GF-D8 (cell line): ENCODE measurements at regions not wholly inside any gene's neighbourhood (a gene's known extent, or its start where the extent isn't known, plus 50 kb on each side); places are given as distances from the start of the nearest gene placed in this dataset.

ENCODE experiments used
- DNase-seq: peaks from one replicate; lab custom pipeline; 2025; lab: John Stamatoyannopoulos, UW

DNA sequence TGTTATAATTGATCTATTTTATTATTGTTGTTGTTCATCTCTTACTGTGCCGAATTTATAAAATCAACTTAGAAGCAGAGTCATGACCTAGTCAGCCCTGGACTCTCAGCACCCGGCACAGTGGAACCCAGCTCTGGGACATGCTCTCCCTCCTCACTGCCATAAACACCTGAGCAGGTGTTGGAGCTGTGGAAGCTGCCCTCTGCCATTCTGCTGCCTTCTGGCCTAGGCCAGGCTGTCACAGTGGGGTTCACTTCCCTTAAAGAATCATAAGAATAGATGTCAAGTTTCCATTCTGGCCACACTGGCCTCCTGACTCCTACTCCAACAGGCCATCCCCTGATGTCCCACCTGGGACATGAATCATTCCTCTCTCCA is 192.2 kb downstream of the ZFP36L2 start:
- DNase-seq: no peak

DNA sequence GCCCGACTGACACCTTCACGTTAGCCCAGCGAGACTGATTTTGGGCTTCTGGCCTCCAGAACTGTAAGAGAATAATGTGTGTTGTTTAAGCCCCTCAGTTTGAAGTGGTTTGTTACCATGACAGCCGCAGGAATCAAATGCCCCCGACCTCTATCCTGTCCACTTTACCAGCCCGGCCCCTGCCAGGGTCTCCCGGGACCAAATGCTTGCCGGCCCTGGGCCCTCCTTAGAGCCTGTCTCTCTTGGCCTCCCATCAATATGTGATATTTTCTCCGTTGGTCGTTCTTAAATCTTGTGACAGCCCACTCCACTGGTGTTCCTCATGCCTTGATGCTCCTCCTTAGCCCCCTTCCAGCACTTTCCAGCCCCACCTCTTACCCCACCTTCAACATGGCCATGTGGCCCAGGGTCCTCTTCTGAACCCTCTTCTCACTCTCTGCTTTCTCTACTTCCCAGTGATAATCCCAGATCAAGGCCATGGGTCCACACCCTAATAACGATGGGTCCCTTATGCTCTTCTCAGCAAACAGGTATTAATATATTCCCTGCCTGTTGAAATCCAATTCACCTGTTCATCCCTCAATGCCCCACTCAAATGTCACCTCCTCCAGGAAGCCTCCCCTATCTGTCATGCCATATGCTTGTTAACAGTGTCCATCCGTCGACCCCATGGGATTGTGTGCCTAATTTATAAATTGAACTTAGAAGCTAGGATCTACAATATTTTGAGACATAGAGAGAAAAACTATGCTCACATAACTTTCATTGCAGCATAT is 192.8 kb downstream of the ZFP36L2 start:
- DNase-seq: no peak

DNA sequence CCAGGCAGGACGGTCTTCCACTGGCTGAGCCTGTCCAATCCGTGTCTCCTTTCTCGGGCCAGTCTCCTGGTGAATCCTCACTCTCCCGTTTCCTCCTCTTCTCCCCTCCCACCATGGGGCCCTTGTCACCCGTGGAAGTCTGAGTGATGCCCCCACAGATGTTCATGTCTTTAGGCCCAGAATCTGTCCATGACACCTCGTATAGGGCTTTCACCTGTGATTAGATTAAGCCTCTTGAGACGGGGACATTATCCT is 193.5 kb downstream of the ZFP36L2 start:
- no peak for DNase-seq

DNA sequence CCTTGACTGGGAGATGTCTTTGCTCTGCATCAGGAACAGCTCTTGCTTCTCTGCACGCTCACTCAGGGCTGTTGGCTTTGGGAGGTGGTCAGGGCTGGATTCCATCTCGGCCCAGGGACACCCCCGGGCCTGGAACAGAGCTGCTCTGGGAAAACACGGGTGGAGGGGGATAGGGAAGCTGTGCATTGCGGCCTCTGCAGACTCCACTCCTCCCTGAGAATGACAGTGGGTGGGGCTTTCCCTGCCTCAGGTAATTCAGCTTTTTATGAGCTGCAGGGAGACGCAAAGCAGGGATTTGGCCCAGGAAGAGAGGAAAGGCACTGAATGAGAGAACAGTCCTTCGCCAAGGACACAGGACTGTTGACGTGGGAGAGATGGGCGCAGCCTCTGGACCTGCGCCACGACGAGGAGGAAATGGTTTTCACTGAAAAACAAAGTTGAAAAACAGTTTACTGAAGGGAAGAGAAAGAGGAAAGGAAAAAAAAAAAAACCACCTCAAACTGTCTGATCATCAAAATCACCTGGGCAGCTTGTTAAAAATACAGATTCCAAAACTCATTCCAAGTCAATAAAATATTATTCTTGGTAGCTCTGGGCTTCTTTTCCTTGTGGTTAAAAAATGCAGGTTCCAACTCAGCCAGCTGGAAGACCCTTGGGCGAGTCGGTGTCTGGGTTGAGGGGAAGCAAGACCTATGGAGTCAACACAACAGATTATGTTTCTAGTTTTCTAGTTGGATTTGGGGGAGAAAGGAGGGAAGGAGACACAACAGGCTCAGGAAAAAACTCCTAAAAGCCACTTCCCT is 194.0 kb downstream of the ZFP36L2 start:
- DNase-seq: no peak

DNA sequence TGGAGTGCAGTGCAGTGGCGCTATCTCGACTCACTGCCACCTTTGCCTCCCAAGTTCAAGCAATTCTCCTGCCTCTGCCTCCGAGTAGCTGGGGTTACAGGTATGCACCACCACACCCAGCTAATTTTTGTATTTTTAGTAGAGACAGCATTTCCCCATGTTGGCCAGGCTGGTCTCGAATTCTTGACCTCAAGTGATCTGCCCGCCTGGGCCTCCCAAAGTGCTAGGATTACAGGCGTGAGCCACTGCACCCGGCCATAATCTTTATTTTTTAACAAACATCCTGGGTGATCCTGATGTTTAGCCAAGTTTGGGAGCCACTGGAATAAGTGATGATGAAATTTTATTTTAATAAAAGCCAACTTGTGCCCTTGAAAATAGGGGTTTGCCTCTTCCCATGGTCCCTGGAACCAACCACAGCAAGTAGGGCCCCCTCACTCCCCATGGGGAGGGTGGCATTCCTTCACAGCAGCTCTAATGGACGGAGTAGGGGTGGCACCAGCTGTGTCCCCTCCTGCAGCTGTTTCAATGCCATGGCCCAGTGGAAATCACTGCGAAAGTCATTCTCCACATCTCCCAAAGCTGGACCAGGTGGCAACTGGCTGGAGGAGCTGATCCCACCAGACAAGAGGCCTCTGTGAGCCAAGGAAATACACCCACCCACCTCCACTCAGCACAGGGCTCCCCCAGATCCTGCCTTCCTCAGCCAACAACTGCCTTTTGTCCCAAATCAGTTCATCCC is 194.8 kb downstream of the ZFP36L2 start:
- no peak for DNase-seq

DNA sequence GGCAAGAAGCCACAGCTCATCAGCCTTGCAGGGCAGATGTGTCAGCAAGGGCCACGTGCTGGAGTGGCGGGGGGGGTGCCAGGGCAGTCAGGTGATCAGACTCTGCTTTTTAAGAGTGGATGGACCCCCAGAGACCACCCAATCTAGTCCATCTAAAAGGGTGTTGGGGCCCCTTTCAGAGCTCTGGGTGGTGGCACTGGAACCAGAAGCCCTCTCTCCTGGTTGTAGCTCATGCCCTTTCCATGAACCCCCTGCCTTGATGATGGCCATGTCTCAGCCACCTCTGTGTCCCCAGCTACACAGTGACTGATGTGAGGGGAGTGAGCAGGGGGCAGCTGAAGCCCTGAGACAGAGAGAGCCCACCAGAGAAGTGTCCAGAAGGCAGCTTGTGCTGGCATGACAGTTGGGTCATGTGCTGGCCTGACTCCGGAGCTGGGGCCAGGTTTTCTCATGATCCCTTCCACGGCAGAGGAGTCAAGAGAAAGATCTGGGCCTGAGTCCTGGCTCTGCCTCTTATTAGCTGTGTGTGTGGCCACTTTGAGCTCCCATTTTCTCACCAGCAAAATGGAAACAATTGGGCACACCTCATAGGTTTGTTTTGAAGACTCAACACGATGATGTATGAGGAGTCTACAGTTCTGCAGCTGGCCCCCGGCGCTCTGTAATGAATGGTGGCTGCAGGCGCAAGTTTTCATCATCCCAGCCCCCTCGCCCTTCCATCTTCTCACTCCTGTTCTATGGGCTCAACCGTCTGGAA is 195.7 kb downstream of the ZFP36L2 start:
- DNase-seq: no peak

DNA sequence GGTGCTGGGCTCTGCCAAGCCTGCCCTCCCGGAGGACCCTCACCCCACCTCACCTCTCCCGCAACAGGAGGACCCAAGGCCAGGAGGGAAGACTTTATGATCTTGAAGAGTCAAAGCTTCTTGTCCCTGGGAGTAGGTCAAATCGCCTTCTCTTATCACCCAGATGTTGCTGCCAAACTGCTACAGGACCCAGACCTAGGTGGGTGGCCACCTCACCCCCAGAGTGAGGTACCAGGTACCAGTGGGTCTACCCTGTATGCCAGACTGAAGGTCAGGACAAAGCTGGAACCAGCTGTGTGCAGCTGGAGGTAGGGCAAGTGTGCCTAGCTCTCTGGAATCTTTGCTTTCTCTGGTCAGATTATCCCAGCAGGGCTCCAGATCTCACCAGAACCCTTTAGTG is 197.2 kb downstream of the ZFP36L2 start:
- DNase-seq: no peak

DNA sequence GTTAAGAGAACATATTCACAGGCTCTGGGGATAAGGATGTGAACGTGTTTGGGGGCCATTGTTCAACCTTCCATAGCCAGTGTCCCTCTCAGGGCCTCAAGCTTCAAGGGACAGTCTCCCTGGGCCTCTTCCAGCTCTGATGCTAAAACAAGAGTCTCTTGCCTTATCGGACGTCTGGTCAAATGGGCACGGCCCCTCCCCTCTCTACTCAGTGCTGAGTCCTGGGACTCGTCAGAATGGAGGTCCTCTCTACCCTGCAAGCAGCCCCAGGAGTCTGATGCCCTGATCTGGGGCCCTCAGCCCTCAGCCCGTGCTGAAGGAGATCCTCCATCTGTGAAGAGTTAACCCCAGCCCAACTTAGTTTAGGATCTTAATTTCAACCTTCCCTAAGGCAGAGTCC is 198.2 kb downstream of the ZFP36L2 start:
- DNase-seq: no peak

DNA sequence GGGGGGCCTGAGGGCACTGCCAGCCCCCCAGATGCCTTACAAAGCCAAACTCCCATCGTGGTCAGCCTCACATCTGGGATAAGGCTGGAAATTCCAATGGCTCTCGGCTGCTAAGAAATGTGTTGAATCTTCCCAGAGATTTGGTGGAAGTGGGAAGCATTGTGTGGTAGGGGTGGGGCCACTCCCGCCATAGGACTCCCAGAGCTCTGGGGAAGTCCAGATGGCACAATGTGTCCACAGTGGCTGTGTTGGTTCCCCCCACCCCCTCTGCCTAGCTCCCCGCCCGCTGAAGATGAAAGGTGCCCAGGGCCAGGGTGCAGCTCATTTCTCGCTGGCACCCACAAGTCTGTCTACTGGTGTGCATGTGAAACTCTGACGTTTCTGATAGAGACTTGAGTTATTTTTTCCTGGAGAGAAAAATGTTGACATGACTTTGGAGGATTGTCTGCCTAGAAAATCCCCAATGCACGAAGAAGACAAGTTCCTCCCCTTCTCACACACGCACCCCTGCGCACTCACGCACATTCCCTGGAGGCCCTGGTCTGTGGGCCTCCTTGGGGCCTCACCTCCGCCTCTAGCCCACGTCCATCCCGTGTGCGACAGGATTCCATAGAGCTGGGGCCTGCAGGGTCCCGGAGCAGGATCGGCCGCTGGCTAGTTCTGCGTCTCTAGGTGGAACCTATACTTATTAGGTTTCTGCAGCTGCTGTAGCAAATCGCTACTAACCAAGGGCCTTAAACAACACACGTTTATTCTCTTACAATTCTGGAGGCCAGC is 199.1 kb downstream of the ZFP36L2 start:
- no peak for DNase-seq

DNA sequence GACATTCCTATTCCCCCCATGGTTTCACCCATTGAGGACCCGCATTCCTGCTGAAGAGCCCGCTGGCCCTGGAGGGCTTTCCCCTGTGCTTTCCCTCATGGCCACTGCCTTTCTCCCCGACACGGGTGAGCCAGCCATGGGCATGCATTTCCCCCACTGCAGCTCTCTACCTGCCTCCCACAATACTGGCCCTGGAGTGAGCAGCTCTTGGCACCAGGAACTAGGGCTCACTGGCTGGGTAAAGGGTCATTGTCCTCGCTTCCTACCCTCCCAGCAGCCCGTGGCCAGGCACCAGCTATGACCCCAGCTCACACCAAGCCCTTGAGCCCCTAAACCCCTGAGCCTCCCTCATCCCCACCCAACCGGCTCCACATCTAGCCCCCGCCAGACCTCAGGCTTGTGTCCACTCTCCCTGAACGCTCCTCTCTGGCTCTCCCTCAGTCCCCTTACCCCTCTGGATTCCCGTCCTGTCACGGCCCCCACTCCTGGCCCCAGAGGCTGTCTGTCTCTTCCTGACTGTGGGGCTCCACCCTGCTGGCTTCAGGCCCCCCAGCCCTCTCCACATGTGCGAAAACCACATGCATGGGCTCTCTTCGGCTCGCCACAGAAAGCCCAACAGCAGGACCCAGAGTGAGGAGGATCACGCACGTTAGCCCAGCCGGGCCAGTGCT is 199.8 kb downstream of the ZFP36L2 start:
- DNase-seq: no peak

DNA sequence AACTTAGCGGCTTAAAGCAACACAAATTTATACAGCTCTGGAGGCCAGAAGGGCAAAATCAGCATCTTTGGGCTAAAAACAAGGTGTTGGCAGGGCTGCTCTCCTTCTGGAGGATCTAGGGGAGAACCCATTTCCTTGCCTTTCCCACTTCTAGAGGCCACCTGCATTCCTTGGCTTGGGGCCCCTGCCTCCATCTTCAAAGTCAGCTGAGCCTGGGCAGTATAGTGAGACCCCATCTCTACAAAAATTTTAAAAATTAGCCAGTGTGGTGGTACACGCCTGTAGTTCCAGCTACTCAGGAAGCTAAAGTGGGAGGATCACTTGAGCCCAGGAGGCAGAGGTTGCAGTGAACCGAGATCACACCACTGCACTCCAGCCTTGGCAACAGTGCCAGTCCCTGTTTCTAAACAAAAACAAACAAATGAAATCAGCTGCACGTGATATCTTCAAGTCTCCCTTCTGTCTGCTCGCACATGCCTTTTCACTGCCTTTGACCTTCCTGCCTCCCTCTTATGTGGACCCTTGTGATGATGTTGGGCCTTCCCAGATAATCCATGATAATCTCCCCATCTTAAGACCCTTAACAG is 200.6 kb downstream of the ZFP36L2 start:
- no peak for DNase-seq

DNA sequence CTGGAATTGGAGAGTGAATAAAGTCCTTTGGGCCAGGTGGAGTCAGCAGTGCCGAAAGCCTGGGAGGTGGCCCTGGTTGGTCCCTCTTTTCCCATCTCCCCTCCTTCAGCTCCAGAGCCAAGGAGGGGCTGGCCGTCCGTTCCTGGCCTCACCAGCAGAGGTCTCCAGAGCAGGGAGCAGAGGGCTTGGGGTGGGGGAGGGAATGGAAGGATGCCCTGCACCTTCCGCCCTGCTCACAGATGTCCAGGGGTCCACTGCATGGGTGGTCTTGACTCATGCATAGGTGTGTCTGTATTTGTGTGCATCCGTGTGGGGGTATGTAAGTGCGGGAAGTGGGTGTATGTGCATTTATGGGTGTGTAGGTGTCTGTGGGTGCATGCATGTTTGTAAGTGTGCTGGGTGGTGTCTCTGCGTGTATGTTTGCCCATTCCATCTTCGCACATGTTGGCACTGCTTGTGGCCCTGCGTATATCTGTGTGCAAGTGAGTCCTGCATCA is 201.8 kb downstream of the ZFP36L2 start:
- no peak for DNase-seq

DNA sequence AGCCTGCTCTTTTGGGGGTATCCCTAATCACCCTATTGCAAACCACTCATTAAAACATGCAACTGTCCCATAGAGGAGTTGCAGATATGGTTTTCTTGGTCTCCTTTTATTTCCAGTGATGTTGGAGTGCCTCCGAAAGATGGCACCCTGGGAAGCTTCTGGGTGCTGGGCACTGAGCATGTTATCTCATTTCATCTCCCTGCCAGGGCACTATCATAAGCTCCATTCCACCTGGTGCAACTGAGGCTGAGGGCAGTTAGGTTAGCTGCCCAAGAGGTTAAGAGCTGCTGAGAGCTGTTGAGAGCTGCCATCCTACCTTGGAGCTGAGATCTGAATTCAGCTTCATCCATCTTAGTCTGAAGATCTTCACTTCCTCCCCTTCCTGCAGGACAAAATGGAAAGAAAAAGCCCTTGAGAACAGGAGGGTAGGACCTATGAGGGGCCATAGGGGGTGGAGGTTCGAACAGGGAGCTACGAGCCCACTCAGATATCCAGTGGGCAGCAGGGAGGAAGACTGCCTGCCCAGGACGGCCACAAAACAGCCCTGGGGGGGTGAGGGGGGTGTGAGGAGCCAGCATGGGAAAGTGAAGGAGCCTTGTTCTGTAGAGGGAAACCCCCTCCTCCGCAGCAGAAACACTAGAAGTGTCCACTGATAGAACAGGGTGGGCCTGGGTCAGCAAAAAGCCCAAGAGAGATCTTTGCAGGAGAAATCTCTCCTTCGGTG is 202.5 kb downstream of the ZFP36L2 start:
- no peak for DNase-seq

DNA sequence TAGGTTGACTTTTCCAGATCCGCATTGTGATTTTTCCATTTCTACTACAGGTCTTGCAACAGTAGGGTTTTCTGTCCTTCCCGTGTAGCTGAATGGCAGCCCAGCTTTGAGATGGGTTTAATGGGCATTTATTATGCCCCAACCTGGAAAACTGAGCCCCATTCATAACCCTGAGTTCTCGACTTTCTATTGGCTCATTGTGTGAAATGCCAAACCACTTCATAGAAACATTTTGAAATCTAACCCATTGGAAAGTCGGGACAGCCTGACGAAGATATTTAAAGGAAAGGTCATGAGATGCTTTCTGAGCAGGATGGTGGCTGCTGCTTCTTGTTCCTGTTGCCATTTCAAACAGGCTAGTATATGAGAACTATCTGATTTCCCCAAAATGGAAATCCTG is 203.5 kb downstream of the ZFP36L2 start:
- no peak for DNase-seq

DNA sequence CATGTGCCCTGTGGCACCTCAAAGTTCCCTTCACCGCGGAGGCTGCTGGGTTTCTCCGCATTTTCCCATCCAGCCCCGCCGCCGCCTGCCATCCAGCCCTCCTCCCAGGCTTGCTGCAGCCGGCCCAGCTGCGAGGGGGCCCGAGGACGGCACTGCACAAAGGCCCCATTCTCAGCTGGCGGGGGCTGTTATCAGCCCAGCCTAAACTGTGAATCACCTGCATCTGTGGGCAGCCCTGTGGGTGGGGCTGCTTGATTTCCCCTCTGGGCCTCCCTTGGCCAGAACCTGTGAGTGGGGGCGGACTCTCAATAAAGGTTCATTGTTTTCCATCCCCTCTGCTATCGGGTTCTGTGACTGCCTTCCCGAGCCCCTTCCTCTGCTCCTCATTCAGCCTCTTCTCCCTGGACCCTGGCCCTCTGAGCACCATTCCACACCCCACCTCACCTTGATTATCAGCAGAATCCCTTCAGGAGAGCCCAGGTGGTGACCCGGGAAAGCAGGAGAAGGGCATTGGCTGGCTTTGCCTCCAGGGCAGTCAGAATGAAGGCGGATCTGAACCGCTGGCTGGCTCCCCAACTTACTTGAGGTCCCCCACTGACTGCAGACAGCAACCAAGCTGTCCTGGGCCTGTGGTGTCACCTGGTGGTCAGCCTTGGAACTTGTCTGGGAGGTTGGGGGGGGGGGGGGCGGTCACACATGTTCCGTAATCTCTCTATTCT is 204.5 kb downstream of the ZFP36L2 start:
- no peak for DNase-seq

DNA sequence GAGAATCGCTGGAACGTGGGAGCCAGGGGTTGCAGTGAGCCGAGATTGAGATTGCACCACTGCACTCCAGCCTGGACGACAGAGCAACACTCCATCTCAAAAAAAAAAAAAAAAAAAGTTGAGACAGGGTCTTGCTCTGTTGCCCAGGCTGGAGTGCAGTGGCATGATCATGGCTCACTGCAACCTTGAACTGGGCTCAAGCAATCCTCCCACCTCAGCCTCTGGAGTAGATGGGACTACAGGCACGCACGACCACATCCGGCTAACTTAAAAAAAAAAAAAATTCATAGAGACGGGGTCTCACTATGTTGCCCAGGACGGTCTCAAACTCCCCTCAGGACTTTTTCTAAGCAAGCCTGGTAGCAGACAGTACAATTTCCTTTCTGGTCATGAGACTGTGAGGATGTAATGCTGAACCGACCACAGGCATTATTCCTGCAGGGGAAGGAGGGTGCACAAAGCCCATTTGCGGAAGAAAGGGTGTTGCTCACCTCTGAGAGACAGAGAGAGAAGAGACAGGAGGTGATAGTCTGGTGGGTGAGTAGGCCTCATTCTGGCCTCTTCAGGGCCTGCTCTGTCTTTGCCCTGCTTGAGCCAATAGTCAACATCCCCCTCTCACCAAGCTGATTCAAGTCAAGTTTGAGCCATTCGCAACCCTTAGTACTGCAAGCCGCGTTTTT is 205.3 kb downstream of the ZFP36L2 start:
- DNase-seq: no peak

DNA sequence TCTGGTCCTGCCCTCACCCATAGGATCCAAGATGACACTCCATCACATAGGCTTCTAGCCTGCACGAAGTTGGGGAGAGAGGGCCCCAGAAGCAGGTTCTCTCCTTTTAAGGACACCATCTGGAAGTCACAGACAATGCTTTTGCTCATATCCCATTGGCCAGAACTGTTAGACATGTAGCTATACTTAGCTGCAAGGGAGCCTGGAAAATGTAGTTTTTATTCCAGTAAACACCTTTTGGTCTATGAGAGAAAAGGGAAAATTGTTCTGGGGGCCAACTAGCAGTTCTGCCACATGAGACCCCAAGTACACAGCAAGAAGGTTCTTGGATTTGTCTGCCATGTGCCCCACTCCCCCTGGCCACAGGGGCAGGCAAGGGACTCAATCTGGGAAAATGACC is 206.1 kb downstream of the ZFP36L2 start:
- no peak for DNase-seq

DNA sequence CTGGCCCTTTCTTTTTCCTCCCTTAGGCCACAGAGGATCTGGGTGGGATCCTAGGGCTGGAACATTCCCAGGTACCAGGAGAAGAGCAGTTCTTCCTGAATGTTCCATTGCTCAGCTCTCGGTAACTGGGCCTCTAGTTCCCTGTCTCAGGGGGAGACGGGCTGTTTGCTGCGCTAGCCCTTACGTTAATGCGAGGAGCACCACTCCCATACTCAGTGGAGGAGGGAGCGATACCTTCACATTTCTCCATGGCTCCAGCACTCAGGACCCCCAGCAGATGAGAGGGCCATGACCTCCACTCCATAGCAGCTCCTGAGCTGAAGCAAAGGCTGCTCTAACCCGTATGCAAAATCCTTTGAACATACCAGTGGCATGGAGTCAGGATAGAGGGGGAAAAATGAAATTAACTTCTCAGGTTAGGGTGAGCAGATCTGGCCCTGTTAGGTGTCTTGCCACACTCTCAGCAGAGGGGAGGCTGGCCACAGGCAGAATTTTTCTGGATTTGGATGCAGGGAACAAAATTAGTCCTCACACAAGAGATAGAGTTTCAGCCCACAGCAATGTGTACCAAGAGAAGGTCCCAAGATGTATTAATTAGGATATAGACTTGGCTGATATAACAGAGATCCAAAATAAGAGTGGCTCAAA is 206.7 kb downstream of the ZFP36L2 start:
- no peak for DNase-seq
